ENCODE measurements at regions not wholly inside any gene's neighbourhood (a gene's known extent, or its start where the extent isn't known, plus 50 kb on each side); places are given as distances from the start of the nearest gene placed in this dataset.

DNA sequence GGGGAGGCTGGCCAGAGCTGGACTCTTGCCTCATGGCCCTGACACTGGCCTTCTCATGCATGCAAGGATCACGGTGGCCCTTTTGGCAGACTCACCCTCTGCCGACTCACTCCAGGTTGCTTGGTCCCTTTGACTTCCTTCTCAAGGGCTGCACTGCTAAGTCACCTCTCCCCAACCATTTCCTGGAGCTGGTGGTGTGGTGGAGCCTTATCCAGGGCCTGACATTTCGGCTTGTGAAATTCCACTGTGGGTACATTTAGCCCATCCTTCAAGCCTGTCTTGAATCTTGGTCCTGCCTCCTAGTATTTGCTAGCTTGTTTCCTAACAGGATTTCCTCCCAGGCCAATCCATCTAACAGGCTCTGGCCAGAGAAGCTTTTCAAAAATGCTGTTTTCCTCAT is 52.6 kb upstream of the JUN start:
- Histone ChIP-seq H3K27me3 (no peaks in the 10 kb centered on the region), H3K36me3 (replicated peaks in 1 of 2; ENCODE audit: insufficient read depth in 1 of 2, low read depth in 2 of 2) (no peaks in the 10 kb centered on the region), H3K4me1 (peaks cover 9% of the 10 kb centered on the region), H3K4me3 (no peak overlapping the region), H3K9me3 (no peaks in the 10 kb centered on the region), H3K27ac (no peak overlapping the region)
- ATAC-seq (peak; percentile 21), DNase-seq (no peak)
- intact Hi-C loops (cut with DNase I) = no loop called here
- TF ChIP-seq POLR2A (IDR thresholded peaks at IDR 0.05) = no peak
- TF ChIP-seq, protein P1, sequence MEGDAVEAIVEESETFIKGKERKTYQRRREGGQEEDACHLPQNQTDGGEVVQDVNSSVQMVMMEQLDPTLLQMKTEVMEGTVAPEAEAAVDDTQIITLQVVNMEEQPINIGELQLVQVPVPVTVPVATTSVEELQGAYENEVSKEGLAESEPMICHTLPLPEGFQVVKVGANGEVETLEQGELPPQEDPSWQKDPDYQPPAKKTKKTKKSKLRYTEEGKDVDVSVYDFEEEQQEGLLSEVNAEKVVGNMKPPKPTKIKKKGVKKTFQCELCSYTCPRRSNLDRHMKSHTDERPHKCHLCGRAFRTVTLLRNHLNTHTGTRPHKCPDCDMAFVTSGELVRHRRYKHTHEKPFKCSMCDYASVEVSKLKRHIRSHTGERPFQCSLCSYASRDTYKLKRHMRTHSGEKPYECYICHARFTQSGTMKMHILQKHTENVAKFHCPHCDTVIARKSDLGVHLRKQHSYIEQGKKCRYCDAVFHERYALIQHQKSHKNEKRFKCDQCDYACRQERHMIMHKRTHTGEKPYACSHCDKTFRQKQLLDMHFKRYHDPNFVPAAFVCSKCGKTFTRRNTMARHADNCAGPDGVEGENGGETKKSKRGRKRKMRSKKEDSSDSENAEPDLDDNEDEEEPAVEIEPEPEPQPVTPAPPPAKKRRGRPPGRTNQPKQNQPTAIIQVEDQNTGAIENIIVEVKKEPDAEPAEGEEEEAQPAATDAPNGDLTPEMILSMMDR (IDR thresholded peaks at IDR 0.05) = no peak
- 60 to 82% methylated on average over 3 of the region's 3 CpGs for whole genome bisulfite sequencing, 2 donors

DNA sequence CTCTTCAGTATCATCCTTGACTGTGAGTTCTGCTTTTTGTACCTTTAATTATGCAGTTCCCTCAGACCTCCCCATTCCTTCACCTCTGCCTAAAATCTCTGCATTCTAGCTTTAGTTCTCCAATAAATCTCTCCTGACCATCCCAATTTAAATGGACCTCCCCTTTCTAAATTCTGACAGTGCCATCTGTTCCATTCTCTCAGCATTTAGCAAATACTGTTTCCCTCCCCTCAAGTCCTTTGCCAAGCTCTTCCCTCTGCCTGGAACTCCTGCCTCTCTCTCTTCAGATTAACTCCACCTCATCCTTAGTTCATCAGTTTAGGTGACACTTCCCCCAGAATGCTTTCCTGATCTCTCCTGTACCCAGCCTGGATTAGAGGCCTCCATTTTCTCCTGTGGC is 54.0 kb upstream of the JUN start:
- DNase-seq (no peak), ATAC-seq (no peak)
- Histone ChIP-seq H3K36me3 (replicated peaks in 1 of 2; ENCODE audit: insufficient read depth in 1 of 2, low read depth in 2 of 2) (no peaks in the 10 kb centered on the region), H3K27ac (no peak overlapping the region), H3K4me1 (peaks cover 9% of the 10 kb centered on the region), H3K4me3 (no peak overlapping the region), H3K9me3 (no peaks in the 10 kb centered on the region), H3K27me3 (no peaks in the 10 kb centered on the region)
- TF ChIP-seq, protein P1 (IDR thresholded peaks at IDR 0.05) = no peak
- TF ChIP-seq POLR2A (IDR thresholded peaks at IDR 0.05) = no peak
- intact Hi-C loops (cut with DNase I) = no loop called here

DNA sequence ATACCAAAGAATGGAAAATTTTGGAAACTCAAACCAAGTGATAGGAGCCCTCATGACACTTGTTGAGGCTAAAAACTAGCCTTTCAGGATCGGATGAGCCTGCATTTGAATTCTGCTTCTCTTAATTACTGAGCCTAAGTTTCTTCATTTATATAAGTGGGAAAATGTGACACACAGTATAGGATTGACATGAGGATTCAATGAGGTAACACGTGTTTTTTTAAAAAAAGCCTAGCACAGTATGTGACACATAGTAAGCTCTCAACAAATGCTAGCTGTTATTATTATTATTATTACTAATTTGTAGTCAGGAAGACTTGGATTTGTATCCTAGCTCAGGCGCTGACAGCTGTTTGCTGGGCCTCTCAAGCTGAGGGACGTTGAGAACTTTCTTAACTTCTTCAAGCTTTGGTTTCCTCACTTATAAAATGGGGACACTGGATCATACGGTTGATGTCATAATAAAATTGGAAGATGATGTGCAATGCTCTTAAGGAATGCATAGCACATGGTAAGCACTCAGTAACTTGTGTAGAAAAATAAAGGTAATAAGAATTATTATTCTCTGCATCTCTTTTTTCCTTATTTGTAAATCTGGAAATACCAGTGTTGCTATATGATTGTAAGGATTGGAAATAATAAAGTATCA is 55.4 kb upstream of the JUN start:
- H3K27me3 ChIP-seq = no peaks in the 10 kb centered on the region
- peaks cover 9% of the 10 kb centered on the region for H3K4me1 ChIP-seq
- H3K9me3 ChIP-seq = no peaks in the 10 kb centered on the region
- H3K27ac ChIP-seq = no peak overlapping the region
- DNase-seq (no peak), ATAC-seq (no peak)
- no peaks in the 10 kb centered on the region for H3K36me3 ChIP-seq (replicated peaks in 1 of 2; ENCODE audit: insufficient read depth in 1 of 2, low read depth in 2 of 2)
- TF ChIP-seq POLR2A (IDR thresholded peaks at IDR 0.05) = no peak
- TF ChIP-seq, protein P1 (IDR thresholded peaks at IDR 0.05) = no peak
- intact Hi-C loops (cut with DNase I) = no loop called here
- no peak overlapping the region for H3K4me3 ChIP-seq
- WGBS, 2 donors = 71 to 72% methylated on average over 5 of the region's 5 CpGs

DNA sequence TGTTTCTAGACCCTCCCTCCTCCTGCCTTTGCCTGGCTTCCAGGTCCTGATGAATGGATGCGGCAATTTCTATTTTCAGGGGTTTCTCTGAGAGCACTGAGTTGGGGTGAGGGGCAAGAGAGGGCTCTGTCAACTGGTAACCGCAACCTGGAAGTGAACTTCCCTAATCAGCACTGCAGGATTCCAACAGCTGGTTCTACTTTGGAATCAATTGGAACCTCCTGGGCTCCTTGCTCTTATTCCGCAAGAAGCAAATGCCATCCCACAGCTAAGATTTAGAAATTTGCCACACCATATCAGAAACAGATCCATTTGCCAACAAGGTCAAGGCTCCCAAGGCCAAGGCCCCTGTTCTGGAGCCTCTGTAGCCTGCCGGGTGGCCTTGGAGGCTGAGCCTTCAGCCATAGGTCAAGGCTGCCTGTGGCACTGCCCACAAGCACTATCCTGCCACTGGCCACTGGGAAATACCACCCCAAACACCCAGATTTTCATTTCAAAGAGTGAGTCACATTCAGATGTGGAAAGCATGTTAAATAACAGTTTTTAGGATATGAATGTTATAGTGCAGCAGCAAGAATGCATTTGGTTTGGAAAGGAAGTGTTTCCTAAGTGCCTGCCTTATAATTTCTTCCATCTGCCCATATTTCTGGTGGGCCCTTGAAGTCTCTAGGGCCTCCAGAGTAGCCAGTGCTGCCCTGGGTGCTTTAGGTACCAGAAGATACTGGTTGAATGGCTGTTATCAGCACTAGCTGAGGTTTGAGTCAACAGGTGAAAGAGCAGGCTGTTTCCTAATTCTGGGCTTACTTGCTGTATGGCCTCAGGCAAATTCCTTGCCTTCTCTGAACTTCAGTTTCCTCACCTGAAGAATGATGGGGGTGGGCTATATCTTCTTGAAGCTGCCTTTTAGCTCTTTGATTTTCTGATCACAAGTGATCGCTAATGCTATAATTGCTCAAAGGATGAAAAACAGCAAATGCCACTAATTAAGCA is 56.3 kb upstream of the JUN start:
- intact Hi-C loops (cut with DNase I) = no loop called here

More for the DNA sequence above, 56.3 kb upstream of the JUN start:
- Histone ChIP-seq H3K27ac (no peak overlapping the region), H3K4me3 (no peak overlapping the region), H3K4me1 (peaks cover 9% of the 10 kb centered on the region), H3K27me3 (no peaks in the 10 kb centered on the region), H3K36me3 (replicated peaks in 1 of 2; ENCODE audit: insufficient read depth in 1 of 2, low read depth in 2 of 2) (no peaks in the 10 kb centered on the region), H3K9me3 (no peaks in the 10 kb centered on the region)
- ATAC-seq (no peak), DNase-seq (no peak)
- TF ChIP-seq, protein P1 (IDR thresholded peaks at IDR 0.05) = no peak
- TF ChIP-seq POLR2A (IDR thresholded peaks at IDR 0.05) = no peak
- WGBS, 2 donors = 74 to 88% methylated on average over 5 of the region's 5 CpGs
